ENCODE measurements at regions not wholly inside any gene's neighbourhood (a gene's known extent, or its start where the extent isn't known, plus 50 kb on each side); places are given as distances from the start of the nearest gene placed in this dataset.

DNA sequence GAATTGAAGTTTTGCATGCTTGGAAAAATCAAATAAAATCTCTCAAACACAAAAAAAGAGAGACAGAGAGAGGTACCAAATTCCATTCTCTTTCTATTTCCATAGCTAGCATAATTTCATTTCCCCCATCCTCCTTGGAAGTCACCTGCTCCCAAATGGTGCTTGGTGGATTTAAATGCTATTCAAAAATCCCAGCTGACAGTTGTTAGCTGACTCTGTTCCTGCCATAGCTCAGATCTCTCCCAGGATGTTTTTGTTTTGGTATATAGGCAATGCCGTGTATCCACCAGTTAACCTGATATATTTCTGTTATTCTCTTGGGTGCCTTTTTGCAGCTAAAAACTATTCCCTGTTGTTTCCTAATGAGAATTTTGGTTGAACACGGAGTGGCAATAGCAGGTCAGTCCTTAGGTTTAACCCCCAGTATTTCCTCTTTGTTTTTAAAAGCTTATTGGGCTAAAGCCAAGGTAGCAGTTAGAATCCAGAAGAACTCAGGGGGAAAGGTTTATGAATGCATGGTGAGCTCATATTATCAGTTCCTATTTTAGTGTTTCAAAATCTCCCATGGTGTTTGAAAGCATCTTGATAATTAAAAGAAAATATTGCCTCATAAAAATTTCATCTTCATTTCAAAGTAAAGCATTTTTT lies 240.0 kb upstream of the GBE1 start:
- DNase-seq, result no peak
- WGBS, 2 donors, result 41 to 51% methylated on average over 2 of the region's 2 CpGs
- H3K27me3 ChIP-seq, result no peaks in the 10 kb centered on the region
- H3K4me1 ChIP-seq, result peaks cover 5% of the 10 kb centered on the region
- no peak overlapping the region for H3K4me3 ChIP-seq
- H3K27ac ChIP-seq, result no peak overlapping the region
- TF ChIP-seq, protein P1, sequence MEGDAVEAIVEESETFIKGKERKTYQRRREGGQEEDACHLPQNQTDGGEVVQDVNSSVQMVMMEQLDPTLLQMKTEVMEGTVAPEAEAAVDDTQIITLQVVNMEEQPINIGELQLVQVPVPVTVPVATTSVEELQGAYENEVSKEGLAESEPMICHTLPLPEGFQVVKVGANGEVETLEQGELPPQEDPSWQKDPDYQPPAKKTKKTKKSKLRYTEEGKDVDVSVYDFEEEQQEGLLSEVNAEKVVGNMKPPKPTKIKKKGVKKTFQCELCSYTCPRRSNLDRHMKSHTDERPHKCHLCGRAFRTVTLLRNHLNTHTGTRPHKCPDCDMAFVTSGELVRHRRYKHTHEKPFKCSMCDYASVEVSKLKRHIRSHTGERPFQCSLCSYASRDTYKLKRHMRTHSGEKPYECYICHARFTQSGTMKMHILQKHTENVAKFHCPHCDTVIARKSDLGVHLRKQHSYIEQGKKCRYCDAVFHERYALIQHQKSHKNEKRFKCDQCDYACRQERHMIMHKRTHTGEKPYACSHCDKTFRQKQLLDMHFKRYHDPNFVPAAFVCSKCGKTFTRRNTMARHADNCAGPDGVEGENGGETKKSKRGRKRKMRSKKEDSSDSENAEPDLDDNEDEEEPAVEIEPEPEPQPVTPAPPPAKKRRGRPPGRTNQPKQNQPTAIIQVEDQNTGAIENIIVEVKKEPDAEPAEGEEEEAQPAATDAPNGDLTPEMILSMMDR (IDR thresholded peaks at IDR 0.05), result no peak
- no peak for TF ChIP-seq POLR2A (IDR thresholded peaks at IDR 0.05)
- H3K36me3 ChIP-seq (ENCODE audit: low read depth, missing control alignments), result no peaks in the 10 kb centered on the region
- intact Hi-C loops (cut with DNase I; ENCODE audit: low total_unique reads), result no loop called here
- H3K9me3 ChIP-seq, result no peaks in the 10 kb centered on the region

DNA sequence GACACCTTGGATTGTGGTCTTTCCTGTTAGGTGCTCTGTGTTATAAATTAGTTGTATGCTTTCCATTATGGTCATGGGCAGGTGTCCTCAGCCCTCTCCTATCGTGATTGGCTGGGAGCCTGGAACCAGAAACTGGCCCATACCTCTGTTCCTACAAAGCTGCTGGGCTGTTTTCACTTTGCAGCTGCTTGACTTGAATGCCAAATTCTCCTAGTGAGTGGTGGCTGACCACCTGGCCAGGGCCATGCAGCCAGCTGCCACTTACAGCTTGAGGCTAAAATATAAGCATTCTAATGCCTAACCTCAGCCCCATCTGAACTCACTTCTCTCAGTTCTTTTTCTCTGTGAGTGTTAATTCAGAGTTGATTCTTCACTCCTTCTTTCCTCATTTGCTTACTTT lies 239.3 kb upstream of the GBE1 start:
- DNase-seq, result no peak
- Histone ChIP-seq H3K9me3 (no peaks in the 10 kb centered on the region), H3K27ac (no peak overlapping the region), H3K4me1 (peaks cover 5% of the 10 kb centered on the region), H3K36me3 (ENCODE audit: low read depth, missing control alignments) (no peaks in the 10 kb centered on the region), H3K4me3 (no peak overlapping the region), H3K27me3 (no peaks in the 10 kb centered on the region)
- WGBS, 2 donors, result 60 to 71% methylated on average over 1 of the region's 1 CpG
- TF ChIP-seq POLR2A (IDR thresholded peaks at IDR 0.05), result no peak
- TF ChIP-seq, protein P1 (IDR thresholded peaks at IDR 0.05), result no peak
- intact Hi-C loops (cut with DNase I; ENCODE audit: low total_unique reads), result no loop called here

DNA sequence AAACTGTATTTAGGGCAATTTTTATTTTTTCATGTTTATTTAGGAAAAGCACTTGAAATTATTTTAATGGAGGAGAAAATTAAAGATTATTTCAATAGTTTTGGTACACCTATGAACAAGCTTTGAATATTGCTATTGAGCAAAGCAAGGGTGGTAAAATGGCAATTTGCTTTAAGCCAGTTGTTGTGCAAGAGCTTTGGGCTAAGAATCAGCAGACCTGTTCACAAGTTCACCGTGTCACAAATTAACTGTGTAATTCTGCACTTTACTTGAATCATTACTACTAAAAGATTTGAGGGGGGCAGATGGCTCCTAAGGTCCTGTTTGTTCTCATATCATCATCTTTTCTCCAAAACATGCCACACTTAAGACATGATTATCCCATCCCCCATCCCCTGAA lies 238.9 kb upstream of the GBE1 start:
- no peak for DNase-seq
- intact Hi-C loops (cut with DNase I; ENCODE audit: low total_unique reads), result no loop called here
- Histone ChIP-seq H3K9me3 (no peaks in the 10 kb centered on the region), H3K27ac (no peak overlapping the region), H3K4me1 (peaks cover 5% of the 10 kb centered on the region), H3K27me3 (no peaks in the 10 kb centered on the region), H3K36me3 (ENCODE audit: low read depth, missing control alignments) (no peaks in the 10 kb centered on the region), H3K4me3 (no peak overlapping the region)
- TF ChIP-seq, protein P1 (IDR thresholded peaks at IDR 0.05), result no peak
- no peak for TF ChIP-seq POLR2A (IDR thresholded peaks at IDR 0.05)
- WGBS, 2 donors, result 83 to 84% methylated on average over 1 of the region's 1 CpG

DNA sequence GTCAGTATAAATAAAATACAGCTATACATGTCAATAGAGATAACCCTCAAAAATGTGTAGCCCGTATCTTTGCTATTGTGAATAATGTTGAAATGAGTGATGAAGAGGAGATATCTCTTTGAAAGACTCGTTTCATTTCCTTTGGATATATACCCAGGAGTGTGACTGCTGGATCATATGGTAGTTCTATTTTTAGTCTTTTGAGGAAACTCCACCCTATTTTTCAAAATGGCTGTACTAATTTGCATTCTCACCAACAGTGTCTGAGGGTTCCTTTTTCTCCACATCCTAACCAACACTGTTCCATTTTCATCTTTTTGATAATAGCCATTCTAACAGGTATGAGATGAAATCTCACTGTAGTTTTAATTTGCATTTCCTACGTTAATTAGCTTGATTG lies 237.5 kb upstream of the GBE1 start:
- no peaks in the 10 kb centered on the region for H3K9me3 ChIP-seq
- no peaks in the 10 kb centered on the region for H3K36me3 ChIP-seq (ENCODE audit: low read depth, missing control alignments)
- no peak overlapping the region for H3K27ac ChIP-seq
- no peaks in the 10 kb centered on the region for H3K27me3 ChIP-seq
- no peak overlapping the region for H3K4me3 ChIP-seq
- no peak for DNase-seq
- peaks cover 5% of the 10 kb centered on the region for H3K4me1 ChIP-seq
- 74 to 76% methylated on average over 3 of the region's 3 CpGs for whole genome bisulfite sequencing, 2 donors
- intact Hi-C loops (cut with DNase I; ENCODE audit: low total_unique reads), result no loop called here
- TF ChIP-seq, protein P1 (IDR thresholded peaks at IDR 0.05), result no peak
- TF ChIP-seq POLR2A (IDR thresholded peaks at IDR 0.05), result no peak

DNA sequence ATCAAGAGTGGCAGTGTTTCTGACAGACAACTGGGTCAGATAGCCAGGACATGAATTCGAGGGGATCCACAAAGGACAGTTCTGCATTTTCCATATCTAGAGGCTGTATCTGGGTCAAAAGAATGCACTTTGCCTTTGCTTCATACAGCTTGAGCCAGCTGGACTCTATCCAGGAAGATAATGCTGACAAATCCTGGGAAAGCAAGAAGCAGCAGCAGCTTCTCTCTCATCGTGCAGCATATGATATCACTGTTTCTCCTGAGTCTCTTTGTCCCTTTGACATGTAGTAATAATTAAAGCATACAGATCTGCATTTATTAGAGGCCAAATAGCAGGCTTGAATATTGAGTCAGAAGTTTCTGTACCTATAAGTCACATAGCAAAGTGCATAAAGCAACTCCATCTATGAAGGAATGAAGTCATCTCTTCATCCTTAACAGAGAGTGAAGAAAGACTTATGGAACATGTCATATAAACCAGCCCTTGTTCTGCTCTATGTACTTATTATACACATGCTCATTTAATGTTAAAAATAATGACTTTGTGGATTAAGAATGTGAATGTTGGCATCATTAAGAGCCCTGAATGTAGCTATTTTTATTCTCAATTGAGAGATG lies 236.8 kb upstream of the GBE1 start:
- TF ChIP-seq POLR2A (IDR thresholded peaks at IDR 0.05), result no peak
- TF ChIP-seq, protein P1 (IDR thresholded peaks at IDR 0.05), result no peak
- DNase-seq, result peak; percentile 45
- no peaks in the 10 kb centered on the region for H3K9me3 ChIP-seq
- peaks cover 5% of the 10 kb centered on the region for H3K4me1 ChIP-seq
- H3K27me3 ChIP-seq, result no peaks in the 10 kb centered on the region
- H3K36me3 ChIP-seq (ENCODE audit: low read depth, missing control alignments), result no peaks in the 10 kb centered on the region
- WGBS, 2 donors, result 12 to 30% methylated on average over 2 of the region's 2 CpGs
- no peak overlapping the region for H3K4me3 ChIP-seq
- intact Hi-C loops (cut with DNase I; ENCODE audit: low total_unique reads), result no loop called here
- H3K27ac ChIP-seq, result no peak overlapping the region

All from testis (tissue), 2 donors.